GM23248 (cell line): ENCODE measurements at regions not wholly inside any gene's neighbourhood (a gene's known extent, or its start where the extent isn't known, plus 50 kb on each side); places are given as distances from the start of the nearest gene placed in this dataset.

Experiments used
- DNase-seq: peaks from one replicate; pipeline ENCODE4 v3.0.0-alpha.2; 2015
- H2AFZ ChIP-seq: fragments of 200-600 bp; sonication (generic); 2 replicates; pipeline ENCODE4 v1.6.1; 2016; ENCODE audit warnings: antibody characterized with exemption
- H3F3A ChIP-seq: fragments of 200-600 bp; sonication (generic); 2 replicates; pipeline ENCODE4 v1.6.1; 2016; ENCODE audit warnings: mild to moderate bottlenecking, antibody characterized with exemption, mixed run types; ENCODE audit not compliant: insufficient read depth
- H3K27ac ChIP-seq: fragments of 200-600 bp; sonication (generic); 2 replicates; pipeline ENCODE4 v1.5.1; 2016; ENCODE audit warnings: mild to moderate bottlenecking
- H3K27me3 ChIP-seq: fragments of 200-600 bp; sonication (generic); replicated peaks from 2 replicates; pipeline ENCODE4 v1.6.1; 2016; ENCODE audit warnings: mild to moderate bottlenecking; ENCODE audit not compliant: insufficient read depth
- H3K36me3 ChIP-seq: fragments of 200-600 bp; sonication (generic); 2 replicates; pipeline ENCODE4 v1.6.1; 2016; ENCODE audit warnings: low read depth, mild to moderate bottlenecking
- H3K4me1 ChIP-seq: fragments of 200-600 bp; sonication (generic); 2 replicates; pipeline ENCODE4 v1.6.1; 2016; ENCODE audit warnings: mild to moderate bottlenecking; ENCODE audit not compliant: insufficient read depth
- H3K4me2 ChIP-seq: fragments of 200-600 bp; sonication (generic); one replicate; pipeline ENCODE4 v1.6.1; 2016; ENCODE audit warnings: mild to moderate bottlenecking; ENCODE audit not compliant: unreplicated experiment
- H3K4me3 ChIP-seq: fragments of 200-600 bp; sonication (generic); 2 replicates; pipeline ENCODE4 v1.5.1; 2016; ENCODE audit warnings: mild to moderate bottlenecking
- H3K79me2 ChIP-seq: fragments of 200-600 bp; sonication (generic); 2 replicates; pipeline ENCODE4 v1.6.1; 2016; ENCODE audit warnings: mild to moderate bottlenecking; ENCODE audit not compliant: insufficient read depth
- H3K9ac ChIP-seq: fragments of 200-600 bp; sonication (generic); 2 replicates; pipeline ENCODE4 v1.6.1; 2016; ENCODE audit warnings: mild to moderate bottlenecking
- H3K9me2 ChIP-seq: fragments of 200-600 bp; sonication (generic); 2 replicates; pipeline ENCODE4 v1.6.1; 2016; ENCODE audit warnings: mixed run types, mild to moderate bottlenecking, moderate library complexity; ENCODE audit not compliant: insufficient read depth
- H3K9me3 ChIP-seq: fragments of 200-600 bp; sonication (generic); one replicate; pipeline ENCODE4 v1.6.1; 2017; ENCODE audit warnings: low read depth
- H4K20me1 ChIP-seq: fragments of 200-600 bp; sonication (generic); 2 replicates; pipeline ENCODE4 v1.6.0; 2016; ENCODE audit not compliant: insufficient read depth
- EZH2 ChIP-seq: fragments of 200-600 bp; sonication (generic); IDR thresholded peaks from 2 replicates; pipeline ENCODE4 v1.6.1; 2018; ENCODE audit warnings: antibody characterized with exemption, mild to moderate bottlenecking; ENCODE audit not compliant: insufficient read depth, poor library complexity, severe bottlenecking
- EZH2phosphoT487 ChIP-seq: fragments of 200-600 bp; sonication (generic); IDR thresholded peaks from 2 replicates; pipeline ENCODE4 v1.6.1; 2018; ENCODE audit warnings: antibody characterized with exemption, moderate library complexity, mild to moderate bottlenecking, low read depth; ENCODE audit not compliant: insufficient read depth
- WGBS, 2 experiments: methylation state at CpG; one replicate each; pipeline ENCODE4 v1.1.6; 2015 to 2017; ENCODE audit warnings: low lambda C conversion rate in 2 of 2, low coverage in 1 of 2; ENCODE audit errors: missing lambda C conversion rate in 2 of 2; 5-methylcytosine and 5-hydroxymethylcytosine counted together
- in situ Hi-C: fragments of 300-500 bp; cut with MboI; formaldehyde crosslinking; loops from 2 replicates; pipeline ENCODE4 v1.15.0; 2020

DNA sequence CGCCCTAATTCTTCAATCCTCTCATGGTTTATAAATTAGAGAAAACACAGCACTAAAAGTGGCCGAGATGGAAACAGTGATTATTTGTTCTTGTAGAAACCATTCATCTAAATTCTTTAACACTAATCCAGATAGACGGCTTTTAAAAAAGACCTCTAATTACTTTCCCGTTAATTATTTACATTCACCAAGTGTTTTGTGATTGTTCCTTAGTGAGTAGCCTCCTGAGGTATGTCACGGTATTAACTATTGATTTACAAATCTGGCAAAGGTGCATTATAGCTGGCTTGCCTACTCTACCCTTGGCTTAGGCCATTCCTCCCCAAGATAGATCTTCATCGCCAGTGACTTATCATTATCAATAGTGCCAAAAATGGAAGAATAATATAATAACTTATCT lies 436.4 kb upstream of the ST6GAL2 start:
- H3K9me3 ChIP-seq, result no peaks in the 10 kb centered on the region
- no peaks in the 10 kb centered on the region for H3K4me1 ChIP-seq
- H3K27me3 ChIP-seq, result no peaks in the 10 kb centered on the region
- no peak overlapping the region for H3K4me3 ChIP-seq
- no peak for DNase-seq
- H3K9ac ChIP-seq, result no peak overlapping the region
- no peaks in the 10 kb centered on the region for H3K36me3 ChIP-seq
- in situ Hi-C loops, result no loop called here
- WGBS, 2 experiments, result 52 to 60% methylated on average over 6 of the region's 6 CpGs
- H3F3A ChIP-seq, result no peaks in the 10 kb centered on the region
- no peak overlapping the region for H2AFZ ChIP-seq
- H3K9me2 ChIP-seq, result no peaks in the 10 kb centered on the region
- no peaks in the 10 kb centered on the region for H4K20me1 ChIP-seq
- TF ChIP-seq EZH2phosphoT487, result no peak
- TF ChIP-seq EZH2, result no peak
- H3K4me2 ChIP-seq, result no peak overlapping the region
- H3K79me2 ChIP-seq, result no peaks in the 10 kb centered on the region
- no peak overlapping the region for H3K27ac ChIP-seq

- TF ChIP-seq EZH2 (no peak), EZH2phosphoT487 (no peak)
- no peak overlapping the region for H3K27ac ChIP-seq
- no peak overlapping the region for H3K4me2 ChIP-seq
- H3K27me3 ChIP-seq, result no peaks in the 10 kb centered on the region
- H4K20me1 ChIP-seq, result no peaks in the 10 kb centered on the region
- H3K9me3 ChIP-seq, result no peaks in the 10 kb centered on the region
- H3F3A ChIP-seq, result no peaks in the 10 kb centered on the region
- H3K4me3 ChIP-seq, result no peak overlapping the region
- in situ Hi-C loops, result no loop called here
- no peaks in the 10 kb centered on the region for H3K36me3 ChIP-seq
- no peak overlapping the region for H3K9ac ChIP-seq
- no peaks in the 10 kb centered on the region for H3K4me1 ChIP-seq
- no peak overlapping the region for H2AFZ ChIP-seq
- H3K9me2 ChIP-seq, result no peaks in the 10 kb centered on the region
- DNase-seq, result no peak
- 6 to 10% methylated on average over 8 of the region's 8 CpGs for WGBS, 2 experiments
- H3K79me2 ChIP-seq, result no peaks in the 10 kb centered on the region
Observed at GRCh38 chr2:107323946-107324565, 438.1 kb upstream of the ST6GAL2 start.

- H3K36me3 ChIP-seq, result no peaks in the 10 kb centered on the region
- TF ChIP-seq EZH2phosphoT487, result no peak
- TF ChIP-seq EZH2, result no peak
- no peaks in the 10 kb centered on the region for H3K9me2 ChIP-seq
- no peak overlapping the region for H2AFZ ChIP-seq
- in situ Hi-C loops, result no loop called here
- no peaks in the 10 kb centered on the region for H3F3A ChIP-seq
- H3K4me1 ChIP-seq, result no peaks in the 10 kb centered on the region
- no peaks in the 10 kb centered on the region for H3K27me3 ChIP-seq
- H3K4me3 ChIP-seq, result no peak overlapping the region
- no peak overlapping the region for H3K9ac ChIP-seq
- H3K79me2 ChIP-seq, result no peaks in the 10 kb centered on the region
- H3K4me2 ChIP-seq, result no peak overlapping the region
- 37 to 40% methylated on average over 4 of the region's 4 CpGs for WGBS, 2 experiments
- H4K20me1 ChIP-seq, result no peaks in the 10 kb centered on the region
- no peaks in the 10 kb centered on the region for H3K9me3 ChIP-seq
- no peak overlapping the region for H3K27ac ChIP-seq
- DNase-seq, result peak; percentile 15
Observed at GRCh38 chr2:107325981-107326786, 440.2 kb upstream of the ST6GAL2 start.

GRCh38 chr2:107334306-107334705 lies 448.3 kb upstream of the ST6GAL2 start:
- WGBS, 2 experiments, result 0 to 5% methylated on average over 2 of the region's 2 CpGs
- Histone ChIP-seq H3K4me1 (peaks cover 12% of the 10 kb centered on the region), H3K4me3 (no peak overlapping the region), H3K4me2 (no peak overlapping the region), H3K9ac (no peak overlapping the region), H4K20me1 (no peaks in the 10 kb centered on the region), H3F3A (peaks cover 19% of the 10 kb centered on the region), H3K27me3 (0 out of 2 replicates have a peak, but pooled peaks cover 3% of the 10 kb centered on the region), H3K79me2 (no peaks in the 10 kb centered on the region), H3K9me3 (no peaks in the 10 kb centered on the region), H3K9me2 (no peaks in the 10 kb centered on the region), H3K36me3 (no peaks in the 10 kb centered on the region), H3K27ac (no peak overlapping the region), H2AFZ (no peak overlapping the region)
- in situ Hi-C loops, result no loop called here
- TF ChIP-seq EZH2, result no peak
- no peak for TF ChIP-seq EZH2phosphoT487
- DNase-seq, result peak; percentile 62
